Transverse colon (tissue), 4 donors: ENCODE measurements at regions not wholly inside any gene's neighbourhood (a gene's known extent, or its start where the extent isn't known, plus 50 kb on each side); places are given as distances from the start of the nearest gene placed in this dataset.
"Not testable (repeated sequence)": the region's sequence is repeated elsewhere in the genome, so short reads cannot be mapped to it uniquely, and the experiment has no call there.

ENCODE experiments used
- DNase-seq: peaks from one replicate; pipeline ENCODE4 v3.0.0-alpha.2; 2019
- H3K27ac ChIP-seq, 4 donors: fragments of 200-600 bp; sonication (generic); 2 replicates each; pipeline ENCODE4 v1.5.1; 2016 to 2018; ENCODE audit warnings: inconsistent platforms in 4 of 4
- H3K27me3 ChIP-seq: fragments of 200-600 bp; sonication (generic); 2 replicates; pipeline ENCODE4 v1.5.1; 2017; ENCODE audit warnings: inconsistent platforms
- H3K36me3 ChIP-seq, 4 donors: fragments of 200-600 bp; sonication (generic); 2 replicates each; pipeline ENCODE4 v1.5.1; 2017 to 2019; ENCODE audit warnings: inconsistent platforms in 4 of 4
- H3K4me1 ChIP-seq, 4 donors: fragments of 200-600 bp; sonication (generic); 2 replicates each; pipeline ENCODE4 v1.5.1; 2017 to 2020; ENCODE audit warnings: inconsistent platforms in 4 of 4
- H3K4me3 ChIP-seq, 4 donors: fragments of 200-600 bp; sonication (generic); 1 replicate in 1 of 4; 2 replicates in 3 of 4; pipeline versions ENCODE4 v1.5.1 to v1.6.1; 2017 to 2019; ENCODE audit warnings: inconsistent platforms in 4 of 4
- H3K9me3 ChIP-seq, 2 donors: fragments of 200-600 bp; sonication (generic); 2 replicates each; pipeline ENCODE4 v1.5.1; 2017 to 2019; ENCODE audit warnings: inconsistent platforms in 2 of 2
- EP300 ChIP-seq: sonication (generic); formaldehyde crosslinking; IDR thresholded peaks from one replicate; pipeline ENCODE4 v1.6.1; 2017; ENCODE audit warnings: antibody characterized with exemption, low read depth
- POLR2A ChIP-seq: fragments of 450-650 bp; IDR thresholded peaks from one replicate; pipeline ENCODE4 v1.6.1; 2016; ENCODE audit warnings: antibody characterized with exemption, mild to moderate bottlenecking, moderate library complexity
- POLR2AphosphoS5 ChIP-seq, 3 donors: sonication (generic); formaldehyde crosslinking; IDR thresholded peaks; one replicate each; pipeline ENCODE4 v1.6.1; 2016; ENCODE audit warnings: antibody characterized with exemption in 3 of 3
- WGBS, 2 donors: methylation state at CpG; one replicate each; pipeline ENCODE4 v1.1.5; 2018; ENCODE audit warnings: low coverage in 1 of 2; 5-methylcytosine and 5-hydroxymethylcytosine counted together
- in situ Hi-C, 4 donors: fragments of 200-750 bp; cut with MboI; loops; one replicate each; pipeline versions ENCODE4 v1.15.0 to v1.15.1; 2017; ENCODE audit warnings: low sequenced_read_pairs in 3 of 4, low pct_ligation_motif_present in 1 of 4, low pct_unique_long_range_greater_than_20kb in 1 of 4
- intact Hi-C: fragments of 100-400 bp; cut with DNase I; formaldehyde crosslinking; loops from one replicate; pipeline ENCODE4 v1.15.1; 2023; ENCODE audit warnings: low total_unique reads
- TF ChIP-seq, protein P1 (sequence below), 5 experiments: fragments of 200-600 bp in 3 of 5; fragments of 450-650 bp in 2 of 5; sonication (generic) in 3 of 5; IDR thresholded peaks; 1 replicate in 2 of 5; 2 replicates in 3 of 5; pipeline ENCODE4 v1.5.1; 2016 to 2017; ENCODE audit warnings: antibody characterized with exemption in 5 of 5, inconsistent platforms in 3 of 5, mild to moderate bottlenecking in 2 of 5, moderate library complexity in 1 of 5

DNA sequence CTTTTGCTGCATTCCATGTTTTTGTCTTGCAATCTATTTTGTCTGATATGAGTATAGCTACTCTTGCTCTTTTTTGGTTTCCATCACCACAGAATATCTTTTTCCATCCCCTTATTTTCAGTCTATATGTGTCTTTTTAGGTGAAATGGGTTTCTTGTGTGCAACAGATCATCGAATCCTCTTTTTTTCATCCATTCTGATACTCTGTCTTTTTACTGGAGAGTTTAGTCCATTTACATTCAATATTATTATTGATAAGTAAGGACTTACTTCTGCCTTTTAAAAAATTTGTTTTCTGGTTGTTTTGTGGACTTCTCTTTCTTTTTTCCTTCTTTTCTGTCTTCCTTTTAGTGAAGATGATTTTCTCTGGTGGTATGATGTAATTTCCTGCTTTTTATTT, 64.6 kb upstream of the CD55 start:
- Histone ChIP-seq H3K4me3 (no peak overlapping the region), H3K36me3 (no peaks in the 10 kb centered on the region), H3K27ac (no peak overlapping the region), H3K9me3 (no peaks in the 10 kb centered on the region), H3K27me3 (no peaks in the 10 kb centered on the region), H3K4me1 (no peaks in the 10 kb centered on the region)
- intact Hi-C loops: no loop called here
- WGBS, 2 donors: 97 to 100% methylated on average over 1 of the region's 1 CpG
- TF ChIP-seq POLR2AphosphoS5 (IDR thresholded peaks at IDR 0.05) (no peak), POLR2A (no peak), EP300 (no peak)
- TF ChIP-seq, protein P1, sequence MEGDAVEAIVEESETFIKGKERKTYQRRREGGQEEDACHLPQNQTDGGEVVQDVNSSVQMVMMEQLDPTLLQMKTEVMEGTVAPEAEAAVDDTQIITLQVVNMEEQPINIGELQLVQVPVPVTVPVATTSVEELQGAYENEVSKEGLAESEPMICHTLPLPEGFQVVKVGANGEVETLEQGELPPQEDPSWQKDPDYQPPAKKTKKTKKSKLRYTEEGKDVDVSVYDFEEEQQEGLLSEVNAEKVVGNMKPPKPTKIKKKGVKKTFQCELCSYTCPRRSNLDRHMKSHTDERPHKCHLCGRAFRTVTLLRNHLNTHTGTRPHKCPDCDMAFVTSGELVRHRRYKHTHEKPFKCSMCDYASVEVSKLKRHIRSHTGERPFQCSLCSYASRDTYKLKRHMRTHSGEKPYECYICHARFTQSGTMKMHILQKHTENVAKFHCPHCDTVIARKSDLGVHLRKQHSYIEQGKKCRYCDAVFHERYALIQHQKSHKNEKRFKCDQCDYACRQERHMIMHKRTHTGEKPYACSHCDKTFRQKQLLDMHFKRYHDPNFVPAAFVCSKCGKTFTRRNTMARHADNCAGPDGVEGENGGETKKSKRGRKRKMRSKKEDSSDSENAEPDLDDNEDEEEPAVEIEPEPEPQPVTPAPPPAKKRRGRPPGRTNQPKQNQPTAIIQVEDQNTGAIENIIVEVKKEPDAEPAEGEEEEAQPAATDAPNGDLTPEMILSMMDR (IDR thresholded peaks at IDR 0.05): no peak
- DNase-seq: no peak
- in situ Hi-C loops: loop anchor here in 1 of 4 donors (10.0 kb wide), 1 partner anchor 148 kb away; no protein-coding TSS in a partner anchor

DNA sequence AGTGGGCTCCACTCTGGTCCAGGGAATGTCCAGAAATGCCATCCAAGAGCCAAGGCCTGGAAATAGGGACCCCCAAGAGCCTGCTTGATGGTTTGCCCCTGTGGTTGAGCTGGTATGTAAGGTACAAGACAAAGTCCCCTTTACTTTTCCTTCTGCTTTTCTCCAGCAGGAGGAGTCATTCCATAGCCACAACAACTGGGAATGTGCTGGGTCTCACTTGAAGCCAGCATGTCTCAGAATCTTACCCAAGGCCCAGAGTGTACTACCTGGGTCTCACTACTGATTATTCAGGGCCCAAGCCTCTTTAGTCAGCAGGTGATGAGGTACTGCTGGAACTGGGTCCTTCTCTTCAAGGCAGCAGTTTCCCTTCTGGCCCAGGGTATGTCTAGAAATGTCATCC, 62.1 kb upstream of the CD55 start:
- Histone ChIP-seq H3K4me3 (no peak overlapping the region), H3K27ac (no peak overlapping the region), H3K27me3 (no peaks in the 10 kb centered on the region), H3K9me3 (no peaks in the 10 kb centered on the region), H3K36me3 (no peaks in the 10 kb centered on the region), H3K4me1 (no peaks in the 10 kb centered on the region)
- intact Hi-C loops: no loop called here
- in situ Hi-C loops: loop anchor here in 1 of 4 donors (10.0 kb wide), 1 partner anchor 145 kb away; no protein-coding TSS in a partner anchor
- no peak for TF ChIP-seq POLR2A
- TF ChIP-seq, protein P1 (IDR thresholded peaks at IDR 0.05): peak; percentile 35 to 73 (median 55)
- peak; percentile 12 for DNase-seq

DNA sequence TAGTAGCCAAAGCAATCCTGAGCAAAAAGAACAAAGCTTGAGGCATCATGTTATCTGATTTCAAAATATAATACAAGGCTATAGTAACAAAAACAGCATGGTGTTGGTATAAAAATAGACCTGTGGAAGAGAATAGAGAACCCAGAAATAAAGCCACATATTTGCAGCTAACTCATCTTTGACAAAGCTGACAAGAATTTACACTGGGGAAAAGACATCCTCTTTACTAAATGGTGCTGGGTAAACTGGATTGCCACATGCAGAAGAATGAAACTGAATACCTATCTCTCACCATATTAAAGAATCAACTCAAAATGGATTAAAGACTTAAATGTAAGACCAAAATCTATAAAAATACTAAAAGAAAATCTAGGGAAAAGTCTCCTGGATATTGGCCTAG, 59.5 kb upstream of the CD55 start:
- no peak for TF ChIP-seq EP300
- TF ChIP-seq, protein P1 (IDR thresholded peaks at IDR 0.05): no peak
- no peak for TF ChIP-seq POLR2AphosphoS5 (IDR thresholded peaks at IDR 0.05)
- TF ChIP-seq POLR2A: no peak
- H3K27me3 ChIP-seq: no peaks in the 10 kb centered on the region
- in situ Hi-C loops (no loop called here), intact Hi-C loops (loop anchor here (2.0 kb wide), 1 partner anchor 67 kb away; no protein-coding TSS in a partner anchor)
- H3K27ac ChIP-seq: no peak overlapping the region
- H3K4me1 ChIP-seq: no peaks in the 10 kb centered on the region
- no peak for DNase-seq
- H3K36me3 ChIP-seq: no peaks in the 10 kb centered on the region
- H3K4me3 ChIP-seq: no peak overlapping the region
- H3K9me3 ChIP-seq: no peaks in the 10 kb centered on the region

DNA sequence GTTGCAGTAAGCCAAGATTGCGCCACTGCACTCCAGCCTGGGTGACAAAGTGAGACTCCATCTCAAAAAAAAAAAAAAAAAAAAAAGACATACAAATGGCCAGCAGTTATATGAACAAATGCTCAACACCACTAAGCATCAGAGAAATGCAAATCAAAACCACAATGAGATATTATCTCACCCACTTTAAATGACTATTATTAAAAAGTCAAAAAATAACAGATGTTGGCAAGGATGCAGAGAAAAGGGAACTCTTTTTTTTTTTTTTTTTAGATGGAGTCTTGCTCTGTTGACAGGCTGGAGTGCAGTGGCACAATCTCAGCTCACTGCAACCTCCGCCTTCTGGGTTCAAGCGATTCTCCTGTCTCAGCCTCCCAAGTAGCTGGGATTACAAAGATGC, 58.6 kb upstream of the CD55 start:
- H3K27ac ChIP-seq, H3K36me3 ChIP-seq, DNase-seq, H3K9me3 ChIP-seq, intact Hi-C loops, H3K4me3 ChIP-seq, H3K4me1 ChIP-seq, H3K27me3 ChIP-seq, in situ Hi-C loops: not testable (repeated sequence)
- 93 to 95% methylated on average over 2 to 3 of the region's 3 CpGs for WGBS, 2 donors

DNA sequence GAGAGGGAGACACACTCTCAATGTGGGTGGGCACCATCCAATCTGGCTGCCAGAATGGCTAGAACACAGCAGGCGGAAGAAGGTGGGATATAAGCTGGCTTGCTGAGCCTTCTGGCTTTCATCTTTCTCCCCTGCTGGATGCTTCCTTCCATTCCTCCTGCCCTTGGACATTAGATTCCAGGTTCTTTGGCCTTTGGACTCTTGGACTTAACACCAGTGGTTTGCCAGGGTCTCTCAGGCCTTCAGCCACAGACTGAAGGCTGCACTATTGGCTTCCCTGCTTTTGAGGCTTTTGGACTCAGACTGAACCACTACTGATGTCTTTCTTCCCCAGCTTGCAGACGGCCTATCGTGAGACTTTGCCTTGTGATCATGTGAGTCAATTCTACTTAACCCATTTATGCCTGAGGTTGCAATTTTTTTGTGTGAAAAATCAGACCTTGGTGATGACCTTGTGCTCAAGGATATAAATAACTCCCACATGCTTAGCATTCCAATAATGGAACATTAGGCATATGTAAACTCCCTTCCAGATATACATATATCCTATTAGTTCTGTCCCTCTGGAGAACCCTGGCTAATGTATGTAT, 56.7 kb upstream of the CD55 start:
- DNase-seq: no peak
- Histone ChIP-seq H3K36me3 (no peaks in the 10 kb centered on the region), H3K27me3 (no peaks in the 10 kb centered on the region), H3K4me3 (no peak overlapping the region), H3K27ac (no peak overlapping the region), H3K4me1 (peaks cover 0 to 22% (median 7%) of the 10 kb centered on the region in 4 donors), H3K9me3 (no peaks in the 10 kb centered on the region)
- 44 to 82% methylated on average over 3 of the region's 3 CpGs for WGBS, 2 donors
- intact Hi-C loops: no loop called here
- TF ChIP-seq EP300 (no peak), POLR2A (no peak), POLR2AphosphoS5 (IDR thresholded peaks at IDR 0.05) (no peak)
- TF ChIP-seq, protein P1 (IDR thresholded peaks at IDR 0.05): no peak
- in situ Hi-C loops: no loop called here
